Subcutaneous abdominal adipose tissue (tissue), 5 donors: ENCODE measurements at regions not wholly inside any gene's neighbourhood (a gene's known extent, or its start where the extent isn't known, plus 50 kb on each side); places are given as distances from the start of the nearest gene placed in this dataset.

ENCODE experiments used
- H3K27ac ChIP-seq: one replicate; pipeline ENCODE4 v1.7.0; 2013; ENCODE audit warnings: low read depth, mild to moderate bottlenecking, inconsistent platforms, low read length, moderate library complexity
- H3K27me3 ChIP-seq, 5 donors: one replicate each; pipeline ENCODE4 v1.7.0; 2013; ENCODE audit warnings: low read length in 5 of 5, inconsistent platforms in 1 of 5; ENCODE audit not compliant: control insufficient read depth in 5 of 5, insufficient read depth in 4 of 5
- H3K36me3 ChIP-seq, 5 donors: one replicate each; pipeline ENCODE4 v1.7.0; 2013; ENCODE audit warnings: low read length in 5 of 5; ENCODE audit not compliant: control insufficient read depth in 5 of 5, insufficient read depth in 5 of 5
- H3K4me1 ChIP-seq, 5 donors: one replicate each; pipeline ENCODE4 v1.7.0; 2013; ENCODE audit warnings: low read length in 5 of 5, mild to moderate bottlenecking in 3 of 5, moderate library complexity in 1 of 5; ENCODE audit not compliant: control insufficient read depth in 5 of 5, insufficient read depth in 5 of 5
- H3K4me3 ChIP-seq, 5 donors: one replicate each; pipeline ENCODE4 v1.7.0; 2013; ENCODE audit warnings: low read length in 5 of 5, low read depth in 1 of 5
- H3K9ac ChIP-seq, 5 donors: one replicate each; pipeline ENCODE4 v1.7.0; 2013; ENCODE audit warnings: low read length in 5 of 5, mild to moderate bottlenecking in 4 of 5, moderate library complexity in 3 of 5
- H3K9me3 ChIP-seq, 5 donors: one replicate each; pipeline ENCODE4 v1.7.0; 2013; ENCODE audit warnings: low read length in 5 of 5; ENCODE audit not compliant: control insufficient read depth in 5 of 5
- donor health status: healthy.
- donor health status: healthy.
- donor health status: healthy.
- donor health status: healthy.
- donor health status: healthy.

GRCh38 chr2:228409493-228409892 lies 228.0 kb upstream of the SPHKAP start:
- H3K4me3 ChIP-seq: no peak overlapping the region
- H3K4me1 ChIP-seq: no peaks in the 10 kb centered on the region
- H3K9ac ChIP-seq: no peak overlapping the region
- no peak overlapping the region for H3K27ac ChIP-seq
- no peaks in the 10 kb centered on the region for H3K36me3 ChIP-seq
- H3K27me3 ChIP-seq: no peaks in the 10 kb centered on the region
- no peaks in the 10 kb centered on the region for H3K9me3 ChIP-seq

GRCh38 chr2:228408529-228409227 lies 227.2 kb upstream of the SPHKAP start:
- no peaks in the 10 kb centered on the region for H3K27me3 ChIP-seq
- H3K36me3 ChIP-seq: no peaks in the 10 kb centered on the region
- H3K27ac ChIP-seq: no peak overlapping the region
- no peak overlapping the region for H3K9ac ChIP-seq
- no peak overlapping the region for H3K4me3 ChIP-seq
- no peaks in the 10 kb centered on the region for H3K9me3 ChIP-seq
- H3K4me1 ChIP-seq: no peaks in the 10 kb centered on the region

- Histone ChIP-seq H3K4me3 (no peak overlapping the region), H3K4me1 (no peaks in the 10 kb centered on the region), H3K9ac (no peak overlapping the region), H3K27me3 (no peaks in the 10 kb centered on the region), H3K36me3 (no peaks in the 10 kb centered on the region), H3K27ac (no peak overlapping the region), H3K9me3 (no peaks in the 10 kb centered on the region)
Observed at GRCh38 chr2:228407821-228408220, 226.3 kb upstream of the SPHKAP start.

GRCh38 chr2:228401065-228401912 lies 219.8 kb upstream of the SPHKAP start:
- Histone ChIP-seq H3K9ac (no peak overlapping the region), H3K27ac (no peak overlapping the region), H3K27me3 (no peaks in the 10 kb centered on the region), H3K9me3 (peaks cover 0 to 6% (median 0%) of the 10 kb centered on the region in 5 donors), H3K36me3 (no peaks in the 10 kb centered on the region), H3K4me3 (no peak overlapping the region), H3K4me1 (no peaks in the 10 kb centered on the region)

GRCh38 chr2:228387776-228388175 lies 206.3 kb upstream of the SPHKAP start:
- Histone ChIP-seq H3K36me3 (no peaks in the 10 kb centered on the region), H3K9ac (no peak overlapping the region), H3K27me3 (no peaks in the 10 kb centered on the region), H3K4me3 (no peak overlapping the region), H3K27ac (no peak overlapping the region), H3K4me1 (no peaks in the 10 kb centered on the region), H3K9me3 (peaks cover 0 to 5% (median 0%) of the 10 kb centered on the region in 5 donors)

- H3K27me3 ChIP-seq: no peaks in the 10 kb centered on the region
- H3K27ac ChIP-seq: no peak overlapping the region
- no peak overlapping the region for H3K9ac ChIP-seq
- no peaks in the 10 kb centered on the region for H3K36me3 ChIP-seq
- no peaks in the 10 kb centered on the region for H3K4me1 ChIP-seq
- H3K9me3 ChIP-seq: no peaks in the 10 kb centered on the region
- H3K4me3 ChIP-seq: no peak overlapping the region
Observed at GRCh38 chr2:228378696-228379425, 197.4 kb upstream of the SPHKAP start.

- no peak overlapping the region for H3K27ac ChIP-seq
- no peak overlapping the region for H3K9ac ChIP-seq
- H3K9me3 ChIP-seq: no peaks in the 10 kb centered on the region
- H3K27me3 ChIP-seq: no peaks in the 10 kb centered on the region
- H3K4me3 ChIP-seq: no peak overlapping the region
- H3K4me1 ChIP-seq: no peaks in the 10 kb centered on the region
- H3K36me3 ChIP-seq: no peaks in the 10 kb centered on the region
Observed at GRCh38 chr2:228378233-228378632, 196.7 kb upstream of the SPHKAP start.

- Histone ChIP-seq H3K27ac (no peak overlapping the region), H3K9me3 (no peaks in the 10 kb centered on the region), H3K4me1 (no peaks in the 10 kb centered on the region), H3K4me3 (no peak overlapping the region), H3K36me3 (no peaks in the 10 kb centered on the region), H3K27me3 (no peaks in the 10 kb centered on the region), H3K9ac (no peak overlapping the region)
Observed at GRCh38 chr2:228377533-228377932, 196.0 kb upstream of the SPHKAP start.

GRCh38 chr2:228374741-228375140 lies 193.3 kb upstream of the SPHKAP start:
- H3K36me3 ChIP-seq: no peaks in the 10 kb centered on the region
- H3K9ac ChIP-seq: no peak overlapping the region
- no peak overlapping the region for H3K4me3 ChIP-seq
- no peaks in the 10 kb centered on the region for H3K4me1 ChIP-seq
- H3K27me3 ChIP-seq: no peaks in the 10 kb centered on the region
- no peak overlapping the region for H3K27ac ChIP-seq
- no peaks in the 10 kb centered on the region for H3K9me3 ChIP-seq

GRCh38 chr2:228373191-228373590 lies 191.7 kb upstream of the SPHKAP start:
- Histone ChIP-seq H3K4me1 (no peaks in the 10 kb centered on the region), H3K27me3 (no peaks in the 10 kb centered on the region), H3K36me3 (no peaks in the 10 kb centered on the region), H3K9me3 (no peaks in the 10 kb centered on the region), H3K4me3 (no peak overlapping the region), H3K27ac (no peak overlapping the region), H3K9ac (no peak overlapping the region)
